ENCODE measurements at regions not wholly inside any gene's neighbourhood (a gene's known extent, or its start where the extent isn't known, plus 50 kb on each side); places are given as distances from the start of the nearest gene placed in this dataset.
"Not testable (repeated sequence)": the region's sequence is repeated elsewhere in the genome, so short reads cannot be mapped to it uniquely, and the experiment has no call there.

DNA sequence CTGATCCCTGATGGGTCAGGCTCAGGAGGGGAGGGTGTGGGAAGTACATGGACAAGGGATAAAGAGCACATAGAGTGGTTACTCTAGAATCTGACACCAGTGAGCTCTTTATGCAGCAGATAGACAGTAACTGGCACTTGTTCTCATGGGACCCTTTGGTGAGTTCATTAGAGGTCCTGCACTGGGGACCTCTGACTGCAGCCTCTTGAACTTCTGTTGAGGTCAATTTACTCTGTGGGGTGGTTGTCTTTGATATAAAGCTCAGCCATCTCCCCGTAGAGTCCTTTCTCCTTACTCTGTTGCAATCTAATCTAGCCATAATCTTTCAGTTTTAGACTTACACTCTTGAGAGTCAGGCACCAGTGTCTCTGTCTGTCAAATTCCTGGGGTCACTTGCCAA is 222.4 kb downstream of the GPAT3 start:
- no peak for DNase-seq

GRCh38 chr4:83757121-83757621 is 221.3 kb downstream of the GPAT3 start:
- no peak for DNase-seq

- DNase-seq = no peak
Measured at GRCh38 chr4:83753260-83753659, 217.4 kb downstream of the GPAT3 start.

DNA sequence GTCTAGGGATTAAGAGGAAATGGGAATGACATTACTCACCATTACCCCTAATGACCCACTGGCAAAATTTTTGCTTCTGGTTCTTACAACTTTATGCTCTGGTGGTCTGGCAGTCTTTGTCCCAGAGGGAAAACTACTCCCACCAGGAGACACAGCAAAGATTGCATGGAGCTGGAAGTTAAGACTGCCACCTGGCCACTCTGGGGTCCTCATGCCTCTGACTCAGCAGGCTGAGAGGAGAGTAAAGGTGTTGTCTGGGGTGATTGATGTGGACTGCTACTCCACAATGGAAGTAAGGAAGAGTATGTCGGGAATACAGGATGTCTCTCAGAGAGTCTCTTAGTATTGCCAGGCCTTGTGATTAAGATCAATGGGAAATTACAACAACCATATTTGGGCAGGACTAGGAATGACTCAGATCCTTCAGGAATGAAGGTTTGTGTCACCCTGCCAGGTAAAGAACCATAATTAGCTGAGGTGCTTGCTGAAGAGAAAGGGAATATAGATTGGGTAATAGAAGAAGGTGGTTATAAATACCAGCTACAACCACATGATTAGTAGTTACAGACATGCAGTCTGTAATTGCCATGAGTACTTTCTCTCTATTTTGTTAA is 215.5 kb downstream of the GPAT3 start:
- DNase-seq = no peak

DNA sequence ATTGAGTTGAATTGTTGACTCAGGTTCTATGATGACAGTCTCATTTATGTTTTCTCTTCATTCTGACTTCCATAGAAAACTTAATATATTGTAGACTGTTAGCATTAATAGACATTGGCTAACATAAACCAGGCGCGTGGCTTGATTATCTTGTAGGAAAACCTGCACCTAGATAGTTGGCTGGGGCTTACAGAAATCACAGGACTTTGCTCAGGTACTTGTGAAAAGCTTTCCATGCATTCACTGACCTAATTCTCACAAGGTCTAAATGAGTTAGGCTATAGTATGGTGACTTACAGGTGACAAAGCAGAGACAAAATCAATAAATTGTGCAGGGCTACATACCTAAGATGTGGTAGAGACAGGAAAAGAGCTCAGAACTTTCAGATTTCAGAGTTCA is 212.8 kb downstream of the GPAT3 start:
- DNase-seq = no peak

DNA sequence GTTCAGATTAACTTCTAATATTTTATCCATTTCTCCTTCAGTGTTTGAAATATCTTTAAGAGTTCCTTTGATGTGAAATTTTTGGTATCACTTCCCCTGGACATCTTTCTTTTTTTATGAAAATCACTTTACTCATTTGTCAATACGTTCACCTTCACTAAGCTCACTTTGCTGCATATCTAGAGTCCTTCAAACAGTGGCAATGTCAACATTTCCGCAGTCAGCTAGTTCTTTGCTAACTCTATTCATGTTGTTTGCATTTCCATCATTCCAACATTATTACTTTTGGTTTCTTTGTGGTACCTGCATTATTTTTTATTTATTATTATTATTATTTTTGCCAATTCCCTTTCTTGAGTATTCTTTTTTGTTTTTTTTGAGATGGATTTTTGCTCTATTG is 203.0 kb downstream of the GPAT3 start:
- no peak for DNase-seq

DNA sequence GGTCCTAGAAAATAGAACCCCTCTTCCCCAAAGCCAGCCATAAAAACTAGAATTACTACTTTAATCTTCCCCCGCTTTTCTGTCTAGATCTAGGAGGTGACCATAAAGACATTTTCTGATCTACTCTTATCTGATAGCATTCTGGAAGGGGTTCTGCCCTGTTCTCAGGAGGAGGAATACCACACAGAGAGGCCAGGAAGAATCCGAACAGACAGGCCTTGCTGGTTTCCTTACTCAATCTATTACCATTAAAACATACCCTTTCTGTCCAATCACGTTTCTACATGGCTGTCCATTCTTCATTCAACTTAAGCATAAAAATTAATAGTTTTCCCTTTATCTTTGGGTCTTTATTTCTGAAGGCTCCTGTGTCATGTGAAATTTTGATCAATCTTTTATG is 198.7 kb downstream of the GPAT3 start:
- DNase-seq = no peak

DNA sequence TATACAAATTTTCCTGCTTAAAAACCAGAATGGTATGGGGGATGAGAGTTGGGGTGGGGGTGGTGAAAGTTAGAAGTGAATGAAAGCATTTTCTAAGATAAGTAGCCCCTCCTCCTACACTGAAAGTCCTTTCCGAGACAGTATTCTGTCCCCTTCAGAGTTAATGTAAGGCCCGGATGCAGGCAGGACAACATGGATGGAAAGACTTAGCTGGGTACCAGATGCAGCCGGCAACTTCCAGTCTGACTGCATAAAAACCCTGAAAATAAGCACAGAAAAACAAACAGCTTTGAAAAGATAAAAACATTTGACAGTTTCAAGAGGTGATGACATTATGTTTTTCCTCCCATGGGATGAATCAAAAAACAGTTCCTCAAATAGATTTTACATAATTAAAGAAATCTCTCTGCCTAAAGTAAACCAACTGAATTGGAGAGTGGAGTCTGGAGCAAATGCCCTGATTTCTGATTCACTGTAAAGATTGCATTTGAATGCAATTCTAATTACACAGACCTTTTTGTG is 196.3 kb downstream of the GPAT3 start:
- no peak for DNase-seq

- no peak for DNase-seq
Measured at GRCh38 chr4:83731609-83732008, 195.7 kb downstream of the GPAT3 start.

DNA sequence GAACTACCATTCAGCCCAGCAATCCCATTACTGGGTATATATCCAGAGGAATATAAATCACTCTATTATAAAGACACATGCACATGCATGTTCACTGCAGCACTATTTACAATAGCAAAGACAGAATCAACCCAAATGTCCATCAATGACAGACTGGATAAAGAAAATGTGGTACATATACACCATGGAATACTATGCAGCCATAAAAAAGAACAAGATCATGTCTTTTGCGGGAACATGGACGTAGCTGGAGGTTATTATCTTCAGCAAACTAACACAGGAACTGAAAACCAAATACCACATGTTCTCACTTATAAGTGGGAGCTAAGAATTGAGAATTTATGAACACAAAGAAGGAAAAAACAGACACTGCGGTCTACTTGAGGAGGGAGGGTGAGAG is 195.1 kb downstream of the GPAT3 start:
- DNase-seq = not testable (repeated sequence)

- no peak for DNase-seq
Measured at GRCh38 chr4:83728191-83728590, 192.3 kb downstream of the GPAT3 start.

DNA sequence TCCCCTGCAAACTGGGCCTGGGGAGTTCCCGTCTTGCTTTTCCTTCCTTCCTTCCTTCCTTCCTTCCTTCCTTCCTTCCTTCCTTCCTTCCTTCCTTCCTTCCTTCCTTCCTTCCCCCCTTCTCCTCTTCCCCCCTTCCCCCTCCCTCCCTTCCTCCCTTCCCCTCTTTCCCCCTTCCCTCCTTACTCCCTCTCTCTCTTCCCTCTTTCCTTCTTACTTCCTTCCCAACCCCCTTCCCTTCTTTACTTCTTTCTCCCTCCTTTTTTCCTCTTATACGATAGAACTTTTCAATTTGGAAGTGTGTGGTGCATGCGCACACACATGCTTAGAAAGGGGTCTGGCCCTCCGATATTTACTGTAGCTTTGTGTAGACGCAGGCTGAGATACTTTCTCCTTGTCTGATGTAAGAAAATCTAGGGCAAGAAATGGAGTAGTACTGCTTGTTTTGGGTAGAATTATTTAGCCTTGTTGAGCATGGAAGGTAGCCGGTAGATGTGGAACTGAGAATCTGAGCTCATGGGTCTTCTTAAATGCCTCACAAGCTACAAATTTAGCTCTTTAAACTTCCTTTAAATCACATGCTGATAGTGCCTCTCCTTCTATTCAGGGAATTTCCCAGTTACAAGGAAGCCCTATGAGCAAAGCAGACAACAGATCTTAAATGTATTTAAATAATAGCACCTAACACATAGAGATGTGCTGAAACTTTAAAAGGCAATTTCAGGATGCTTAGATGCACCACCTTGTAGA is 189.6 kb downstream of the GPAT3 start:
- DNase-seq = no peak

DNA sequence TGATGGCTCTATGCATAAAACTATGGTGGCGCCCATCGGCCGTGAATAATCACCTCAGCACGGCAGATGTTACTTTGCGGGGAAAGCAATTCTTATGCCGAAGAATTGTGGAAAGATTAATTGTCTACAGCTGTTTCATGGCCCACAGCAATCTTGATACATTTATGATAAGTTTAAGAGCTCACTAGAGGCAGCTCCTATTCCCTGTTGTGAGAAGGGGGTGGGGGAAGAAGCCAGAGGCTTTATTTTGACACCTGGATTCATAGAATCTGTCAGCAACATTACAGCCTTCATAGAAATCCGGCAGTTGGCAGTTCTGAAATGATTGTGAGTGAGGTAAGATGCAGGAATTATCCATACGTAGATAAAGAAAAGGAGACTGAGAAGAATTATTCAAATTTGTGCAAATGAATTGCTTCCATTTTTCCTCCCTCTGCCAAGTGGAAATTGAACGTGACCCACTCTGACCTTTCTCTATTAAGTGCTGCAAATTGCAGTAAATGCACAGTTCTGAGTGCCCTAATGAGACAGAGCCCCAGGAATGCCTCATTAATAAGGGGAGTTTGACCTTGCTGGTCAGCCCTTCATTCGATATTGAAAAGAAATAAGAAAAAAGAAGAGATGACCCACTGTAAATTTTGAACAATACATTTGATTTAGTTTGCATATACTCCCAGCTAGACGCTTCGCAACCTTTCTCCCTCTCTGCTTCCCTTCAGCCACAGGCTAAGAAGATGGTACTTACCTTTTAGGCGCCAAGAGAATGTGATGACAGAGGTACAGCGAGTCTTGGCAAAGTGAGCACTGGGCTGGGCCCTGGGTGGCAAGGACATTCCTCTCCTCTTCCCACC is 188.8 kb downstream of the GPAT3 start:
- no peak for DNase-seq

GRCh38 chr4:83723609-83724008 is 187.7 kb downstream of the GPAT3 start:
- DNase-seq = no peak

DNA sequence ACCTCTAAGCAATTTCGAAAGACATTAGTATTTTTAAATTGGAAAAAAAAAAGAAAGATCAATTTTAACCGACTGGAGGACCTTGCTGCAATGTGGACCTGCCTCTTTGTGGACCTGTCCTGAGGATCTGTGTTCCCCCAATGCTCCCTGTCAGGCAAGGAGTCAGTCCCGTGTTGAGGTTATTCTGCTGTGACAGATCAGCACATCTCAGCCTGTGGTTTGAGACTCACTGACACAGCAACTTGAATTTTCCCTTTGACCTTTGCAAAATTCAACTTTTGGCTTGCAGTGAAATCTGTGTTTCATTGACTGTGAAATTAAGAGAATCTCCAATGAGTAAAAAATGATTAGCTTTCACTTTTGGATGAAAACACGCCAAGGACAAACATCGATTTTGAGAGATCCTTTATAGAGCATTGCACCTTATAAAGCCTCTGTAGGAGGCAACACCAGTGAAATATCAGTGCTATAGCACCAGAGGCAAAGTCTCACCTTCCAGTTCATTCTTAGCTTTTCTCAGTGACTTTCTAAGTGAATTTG is 186.9 kb downstream of the GPAT3 start:
- no peak for DNase-seq

GRCh38 chr4:83716874-83717273 is 181.0 kb downstream of the GPAT3 start:
- DNase-seq = no peak

GRCh38 chr4:83712890-83713289 is 177.0 kb downstream of the GPAT3 start:
- DNase-seq = no peak

DNA sequence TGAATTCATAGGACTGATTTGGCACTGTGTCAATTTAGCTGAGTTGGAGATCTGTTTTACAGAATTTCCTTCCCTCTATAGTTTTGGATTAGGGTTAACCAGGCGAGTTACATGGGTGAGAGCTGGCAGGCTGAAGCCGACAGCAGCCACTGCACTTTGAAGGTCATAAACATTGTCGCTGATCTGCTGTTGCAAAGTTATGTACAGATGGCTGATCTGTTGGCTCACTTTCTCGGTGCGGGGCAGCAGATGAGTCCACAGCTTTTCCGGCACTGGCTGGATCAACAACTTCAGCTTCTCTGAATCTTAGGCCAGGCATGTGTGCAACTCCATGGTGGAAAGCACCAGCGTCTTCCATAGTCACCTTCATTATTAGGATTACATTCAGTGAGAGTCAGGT is 173.7 kb downstream of the GPAT3 start:
- DNase-seq = no peak

DNA sequence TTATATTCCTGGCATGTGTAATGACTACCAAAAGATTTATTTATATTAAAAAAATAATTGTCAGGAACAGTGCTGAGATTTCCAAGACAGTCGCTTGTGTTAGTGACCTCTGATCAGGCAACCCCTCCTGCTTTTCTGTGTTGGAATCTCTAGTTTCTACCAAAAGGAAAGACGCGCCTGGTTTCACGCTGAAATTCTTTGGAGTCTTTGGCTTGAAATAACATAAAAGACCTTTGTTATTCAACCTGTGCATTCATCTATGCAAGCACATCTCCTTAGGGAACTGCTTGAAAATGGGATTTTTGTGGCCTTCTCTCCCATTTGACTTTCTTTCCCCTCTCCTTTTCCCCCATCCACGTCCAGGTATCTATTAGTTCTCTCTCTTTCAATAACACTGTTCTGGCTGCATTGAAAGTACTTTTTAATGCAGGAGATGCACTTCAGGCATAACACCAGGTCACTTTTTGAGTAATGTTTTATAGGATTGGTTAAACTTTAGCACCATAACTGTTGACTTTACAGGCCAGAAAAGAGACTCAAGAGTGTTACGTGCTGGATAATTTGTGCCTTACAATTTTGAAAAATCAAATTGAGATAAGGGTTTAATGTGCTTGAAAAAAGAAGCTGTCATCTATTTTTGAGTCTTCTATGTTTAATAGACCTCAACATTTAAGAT is 172.7 kb downstream of the GPAT3 start:
- DNase-seq = no peak

DNA sequence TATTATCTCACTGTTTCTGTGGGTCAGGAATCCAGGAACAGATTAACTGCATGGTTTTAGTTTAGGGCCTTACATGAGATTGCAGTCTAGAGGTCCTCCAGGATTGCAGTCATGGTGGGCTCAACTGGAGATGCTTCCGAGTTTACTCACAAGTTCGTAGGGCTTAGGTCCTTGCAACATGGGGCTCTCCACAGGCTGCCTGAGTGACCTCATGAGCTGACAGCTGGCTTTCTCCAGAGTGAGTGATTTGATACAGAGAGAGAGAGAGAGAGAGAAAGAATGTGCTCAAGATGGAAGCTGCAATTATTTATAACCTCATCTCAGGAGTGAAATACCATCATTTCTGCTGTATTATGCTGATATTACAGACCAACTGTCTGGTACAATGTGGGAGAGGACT is 168.9 kb downstream of the GPAT3 start:
- no peak for DNase-seq

- no peak for DNase-seq
Measured at GRCh38 chr4:83703752-83704151, 167.8 kb downstream of the GPAT3 start.

GRCh38 chr4:83701041-83701440 is 165.1 kb downstream of the GPAT3 start:
- no peak for DNase-seq

GRCh38 chr4:83699358-83699757 is 163.4 kb downstream of the GPAT3 start:
- no peak for DNase-seq
